Mammary epithelial cell (primary cell): ENCODE measurements at regions not wholly inside any gene's neighbourhood (a gene's known extent, or its start where the extent isn't known, plus 50 kb on each side); places are given as distances from the start of the nearest gene placed in this dataset.

Experiments used
- CTCF ChIP-seq, 2 donors: IDR thresholded peaks in 1 of 2; conservative IDR thresholded peaks in 1 of 2; 2 replicates each; pipeline ENCODE4 v1.5.1; 2011 to 2012; ENCODE audit warnings: inconsistent platforms in 2 of 2, low read length in 2 of 2, mild to moderate bottlenecking in 2 of 2, control low read depth in 1 of 2, low read depth in 1 of 2; ENCODE audit not compliant: insufficient read depth in 1 of 2; ENCODE audit errors: extremely low read depth in 1 of 2
- EZH2 ChIP-seq: IDR thresholded peaks from 2 replicates; pipeline ENCODE4 v1.6.1; 2012; ENCODE audit warnings: low read length, inconsistent platforms, borderline replicate concordance

DNA sequence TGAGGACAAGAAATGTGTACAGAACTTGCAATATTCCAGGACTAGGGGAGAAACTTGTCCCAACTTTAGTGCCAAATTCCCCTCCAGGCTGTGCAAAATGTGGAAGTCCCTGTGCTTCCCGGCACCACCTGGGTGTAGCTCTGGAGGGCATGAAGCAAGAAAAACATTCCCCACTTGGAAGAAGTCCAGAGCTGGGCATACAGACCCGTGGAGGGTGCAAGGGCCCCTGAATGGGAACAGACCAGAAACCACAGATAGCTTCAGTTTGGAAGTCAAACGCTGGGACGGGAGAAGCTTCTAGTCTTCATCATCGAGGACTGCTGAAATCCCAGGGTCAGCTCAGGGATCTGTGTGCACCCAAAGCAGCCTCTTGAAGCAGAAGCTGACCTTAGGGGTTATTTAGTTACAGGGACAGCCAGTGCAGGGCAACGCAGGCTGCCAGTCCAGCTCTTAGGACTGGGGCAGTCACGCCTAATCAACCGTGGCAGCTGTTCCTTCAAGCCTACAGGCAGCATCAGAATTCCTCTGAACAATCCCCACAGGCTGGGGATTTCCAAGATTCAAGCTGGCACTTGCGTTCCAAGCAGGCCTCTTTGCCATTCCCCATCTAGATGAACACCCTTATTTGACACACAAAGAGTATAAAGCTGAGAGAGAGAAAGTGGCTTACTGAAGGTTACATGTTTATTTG, 269.4 kb downstream of the LOXHD1 start:
- TF ChIP-seq CTCF (conservative IDR thresholded peaks at IDR 0.05 in 1 of 2, IDR thresholded peaks at IDR 0.05 in 1 of 2; ENCODE audit: extremely low read depth in 1 of 2, insufficient read depth in 1 of 2, low read depth in 1 of 2, low read length in 2 of 2): no peak
- TF ChIP-seq EZH2: no peak
